ENCODE measurements at regions not wholly inside any gene's neighbourhood (a gene's known extent, or its start where the extent isn't known, plus 50 kb on each side); places are given as distances from the start of the nearest gene placed in this dataset.
"Not testable (repeated sequence)": the region's sequence is repeated elsewhere in the genome, so short reads cannot be mapped to it uniquely, and the experiment has no call there.

GRCh38 chr7:131157530-131158243, 170.0 kb upstream of the MKLN1 start:
- DNase-seq = no peak

- DNase-seq = not testable (repeated sequence)
These were observed 169.4 kb upstream of the MKLN1 start for GRCh38 chr7:131158244-131158636.

- no peak for DNase-seq
These were observed 167.7 kb upstream of the MKLN1 start for GRCh38 chr7:131159961-131160361.

- no peak for DNase-seq
These were observed 166.6 kb upstream of the MKLN1 start for GRCh38 chr7:131161103-131161502.

GRCh38 chr7:131164025-131164925, 163.4 kb upstream of the MKLN1 start:
- no peak for DNase-seq

GRCh38 chr7:131166066-131166465, 161.6 kb upstream of the MKLN1 start:
- DNase-seq = no peak

GRCh38 chr7:131170440-131171271, 157.0 kb upstream of the MKLN1 start:
- DNase-seq = no peak

- no peak for DNase-seq
These were observed 154.4 kb upstream of the MKLN1 start for GRCh38 chr7:131173145-131173890.

- no peak for DNase-seq
These were observed 153.3 kb upstream of the MKLN1 start for GRCh38 chr7:131174391-131174790.

- DNase-seq = no peak
These were observed 152.8 kb upstream of the MKLN1 start for GRCh38 chr7:131174855-131175254.

- DNase-seq = no peak
These were observed 145.1 kb upstream of the MKLN1 start for GRCh38 chr7:131182446-131183058.

GRCh38 chr7:131183072-131183471, 144.6 kb upstream of the MKLN1 start:
- no peak for DNase-seq

GRCh38 chr7:131183611-131184119, 144.0 kb upstream of the MKLN1 start:
- DNase-seq = no peak

GRCh38 chr7:131186816-131187215, 140.9 kb upstream of the MKLN1 start:
- DNase-seq = no peak

- DNase-seq = no peak
These were observed 139.0 kb upstream of the MKLN1 start for GRCh38 chr7:131188367-131189339.

- no peak for DNase-seq
These were observed 138.2 kb upstream of the MKLN1 start for GRCh38 chr7:131189488-131189887.

- DNase-seq = no peak
These were observed 137.5 kb upstream of the MKLN1 start for GRCh38 chr7:131190146-131190545.

GRCh38 chr7:131190581-131190980, 137.1 kb upstream of the MKLN1 start:
- DNase-seq = no peak

GRCh38 chr7:131194070-131194865, 133.4 kb upstream of the MKLN1 start:
- peak; percentile 3 for DNase-seq

- DNase-seq = no peak
These were observed 130.9 kb upstream of the MKLN1 start for GRCh38 chr7:131196803-131197202.

Data from NCI-H1436 (cell line).